Tibial nerve (tissue), 4 donors: ENCODE measurements at regions not wholly inside any gene's neighbourhood (a gene's known extent, or its start where the extent isn't known, plus 50 kb on each side); places are given as distances from the start of the nearest gene placed in this dataset.

Experiments
- CTCF ChIP-seq, 5 experiments: fragments of 200-600 bp in 3 of 5; fragments of 450-650 bp in 2 of 5; sonication (generic) in 3 of 5; IDR thresholded peaks; one replicate each; pipeline ENCODE4 v1.5.1; 2016 to 2019; ENCODE audit warnings: antibody characterized with exemption in 5 of 5, mild to moderate bottlenecking in 3 of 5, moderate library complexity in 2 of 5
- EP300 ChIP-seq, 2 donors: sonication (generic); formaldehyde crosslinking; IDR thresholded peaks; one replicate each; pipeline ENCODE4 v1.6.1; 2017; ENCODE audit warnings: antibody characterized with exemption in 2 of 2, mild to moderate bottlenecking in 1 of 2
- POLR2A ChIP-seq, 2 donors: fragments of 450-650 bp; IDR thresholded peaks; one replicate each; pipeline ENCODE4 v1.6.1; 2017; ENCODE audit warnings: antibody characterized with exemption in 2 of 2, mild to moderate bottlenecking in 2 of 2, moderate library complexity in 2 of 2

- TF ChIP-seq CTCF (IDR thresholded peaks at IDR 0.05) (no peak), POLR2A (IDR thresholded peaks at IDR 0.05) (no peak), EP300 (IDR thresholded peaks at IDR 0.05) (no peak)
Measured at GRCh38 chr3:36298188-36298587, 82.1 kb upstream of the STAC start.
